ENCODE measurements at regions not wholly inside any gene's neighbourhood (a gene's known extent, or its start where the extent isn't known, plus 50 kb on each side); places are given as distances from the start of the nearest gene placed in this dataset.

GRCh38 chr15:69893863-69894262 is 203.9 kb downstream of the TLE3 start:
- TF ChIP-seq, protein P1, sequence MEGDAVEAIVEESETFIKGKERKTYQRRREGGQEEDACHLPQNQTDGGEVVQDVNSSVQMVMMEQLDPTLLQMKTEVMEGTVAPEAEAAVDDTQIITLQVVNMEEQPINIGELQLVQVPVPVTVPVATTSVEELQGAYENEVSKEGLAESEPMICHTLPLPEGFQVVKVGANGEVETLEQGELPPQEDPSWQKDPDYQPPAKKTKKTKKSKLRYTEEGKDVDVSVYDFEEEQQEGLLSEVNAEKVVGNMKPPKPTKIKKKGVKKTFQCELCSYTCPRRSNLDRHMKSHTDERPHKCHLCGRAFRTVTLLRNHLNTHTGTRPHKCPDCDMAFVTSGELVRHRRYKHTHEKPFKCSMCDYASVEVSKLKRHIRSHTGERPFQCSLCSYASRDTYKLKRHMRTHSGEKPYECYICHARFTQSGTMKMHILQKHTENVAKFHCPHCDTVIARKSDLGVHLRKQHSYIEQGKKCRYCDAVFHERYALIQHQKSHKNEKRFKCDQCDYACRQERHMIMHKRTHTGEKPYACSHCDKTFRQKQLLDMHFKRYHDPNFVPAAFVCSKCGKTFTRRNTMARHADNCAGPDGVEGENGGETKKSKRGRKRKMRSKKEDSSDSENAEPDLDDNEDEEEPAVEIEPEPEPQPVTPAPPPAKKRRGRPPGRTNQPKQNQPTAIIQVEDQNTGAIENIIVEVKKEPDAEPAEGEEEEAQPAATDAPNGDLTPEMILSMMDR (IDR thresholded peaks at IDR 0.05; ENCODE audit: control insufficient read depth, extremely low read depth, insufficient read depth) = no peak
- DNase-seq (ENCODE audit: low read depth) = peak; percentile 49
- H3K4me3 ChIP-seq (ENCODE audit: low read depth, low read length) = no peak overlapping the region

DNA sequence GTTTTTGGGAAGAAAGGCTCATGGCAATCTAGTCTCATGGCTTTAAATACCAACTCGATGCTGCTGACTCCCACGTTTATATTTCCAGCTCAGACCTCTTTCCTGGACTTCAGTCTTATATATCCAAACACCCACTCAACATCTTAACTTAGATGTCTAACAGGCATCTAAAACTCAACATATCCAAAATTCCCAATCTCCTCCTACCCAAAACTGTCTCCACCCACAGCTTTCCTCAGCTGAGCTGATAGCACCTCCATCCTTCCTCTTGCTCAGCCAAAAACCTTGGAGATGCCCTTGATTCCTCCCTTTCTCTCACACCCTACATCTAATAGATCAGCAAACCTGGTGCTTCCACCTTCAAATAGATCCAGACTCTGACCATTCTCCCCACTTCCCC is 202.5 kb downstream of the TLE3 start:
- DNase-seq (ENCODE audit: low read depth) = no peak
- TF ChIP-seq, protein P1 (IDR thresholded peaks at IDR 0.05; ENCODE audit: control insufficient read depth, extremely low read depth, insufficient read depth) = no peak
- H3K4me3 ChIP-seq (ENCODE audit: low read depth, low read length) = no peak overlapping the region

DNA sequence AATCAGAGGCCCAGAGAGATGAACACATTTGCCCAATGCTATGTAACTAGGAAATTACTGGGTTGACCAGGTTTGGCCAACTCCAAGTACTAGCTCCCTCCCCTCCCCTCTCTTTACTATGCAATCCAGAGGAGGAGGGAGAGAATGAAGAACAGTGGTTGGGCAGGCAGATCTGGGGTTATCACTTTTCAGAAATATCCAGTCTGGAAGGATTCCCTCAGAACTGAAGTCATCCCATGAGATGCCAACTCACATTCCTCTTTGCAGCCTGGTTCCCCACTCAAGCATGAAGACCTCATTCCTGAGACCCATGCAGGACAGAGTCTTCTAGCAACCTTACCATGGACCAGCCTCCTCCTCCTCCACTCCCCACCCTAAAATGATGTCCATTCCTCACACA is 201.1 kb downstream of the TLE3 start:
- H3K4me3 ChIP-seq (ENCODE audit: low read depth, low read length) = no peak overlapping the region
- DNase-seq (ENCODE audit: low read depth) = no peak
- TF ChIP-seq, protein P1 (IDR thresholded peaks at IDR 0.05; ENCODE audit: control insufficient read depth, extremely low read depth, insufficient read depth) = no peak

DNA sequence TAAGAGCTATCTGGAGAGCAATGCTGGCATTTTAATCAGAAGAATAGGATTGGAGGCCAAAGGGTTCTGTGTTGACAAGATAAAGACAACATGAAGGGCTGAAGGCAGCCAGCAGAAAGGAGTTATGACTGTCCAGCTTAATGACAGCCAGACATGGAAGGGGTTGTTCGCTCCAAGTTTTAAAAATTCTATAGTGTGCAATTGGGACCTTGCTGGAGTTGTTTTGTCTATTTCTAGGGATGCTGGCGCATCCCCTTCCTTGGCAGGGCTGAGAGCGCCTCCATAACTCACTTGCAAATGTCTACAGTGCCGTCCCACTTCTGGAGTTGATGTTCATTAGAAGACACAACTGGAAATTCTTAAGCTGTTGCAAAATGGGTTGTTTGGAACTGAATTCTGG is 200.7 kb downstream of the TLE3 start:
- no peak for DNase-seq (ENCODE audit: low read depth)
- TF ChIP-seq, protein P1 (IDR thresholded peaks at IDR 0.05; ENCODE audit: control insufficient read depth, extremely low read depth, insufficient read depth) = no peak
- no peak overlapping the region for H3K4me3 ChIP-seq (ENCODE audit: low read depth, low read length)

DNA sequence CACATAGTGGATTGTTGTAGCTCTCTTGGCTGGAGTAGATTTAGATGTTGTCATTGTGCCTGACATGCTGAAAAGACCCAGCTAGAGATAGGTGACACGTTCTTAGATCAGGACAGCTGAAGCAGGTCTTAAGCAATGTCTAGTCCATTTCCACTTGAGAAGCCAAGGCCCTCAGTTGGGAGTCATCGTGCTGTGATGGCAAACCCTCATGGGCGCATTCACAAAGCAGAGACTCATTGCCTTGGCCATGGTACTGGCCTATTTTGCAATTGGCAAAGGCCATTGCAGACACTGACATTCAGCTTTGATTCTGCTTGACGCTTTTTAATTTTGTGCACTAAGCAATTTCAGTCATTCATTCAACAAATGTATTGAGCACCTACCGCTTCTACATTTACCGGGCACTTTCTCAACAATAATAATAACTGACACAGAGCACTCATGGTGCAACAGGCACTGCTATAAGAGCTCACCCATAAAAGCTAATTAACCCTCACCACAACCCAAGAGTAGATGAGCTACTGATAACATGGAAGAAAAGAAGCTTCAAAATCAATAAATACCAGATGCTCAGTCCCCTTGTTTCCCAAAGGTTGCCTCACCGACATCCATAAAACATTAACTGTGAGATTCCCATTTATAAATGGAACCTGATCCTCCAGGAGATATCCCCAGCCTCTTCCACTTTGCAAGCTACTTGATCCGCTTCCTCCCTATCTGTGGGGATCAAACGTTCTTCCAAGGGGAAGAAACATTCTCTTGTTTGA is 200.1 kb downstream of the TLE3 start:
- no peak for DNase-seq (ENCODE audit: low read depth)
- H3K4me3 ChIP-seq (ENCODE audit: low read depth, low read length) = no peak overlapping the region
- TF ChIP-seq, protein P1 (IDR thresholded peaks at IDR 0.05; ENCODE audit: control insufficient read depth, extremely low read depth, insufficient read depth) = no peak

DNA sequence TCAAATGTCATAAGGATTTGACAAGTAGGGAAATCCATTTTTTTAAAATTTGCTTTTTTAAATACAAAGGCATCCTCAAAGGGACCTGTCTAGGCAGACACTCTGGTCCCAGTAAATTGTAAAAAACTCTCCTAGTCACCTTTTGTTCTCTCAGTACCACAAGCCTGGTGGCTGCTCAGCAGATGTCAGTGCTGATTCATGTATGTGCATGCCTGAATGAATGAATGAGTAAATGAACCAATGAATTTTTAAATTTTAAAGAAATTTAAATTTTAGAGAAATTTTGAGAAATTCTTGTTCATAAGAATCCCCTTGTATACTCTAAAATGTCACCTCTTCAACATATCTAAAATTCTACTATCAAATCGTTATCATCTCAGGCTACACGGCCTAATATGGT is 199.5 kb downstream of the TLE3 start:
- TF ChIP-seq, protein P1 (IDR thresholded peaks at IDR 0.05; ENCODE audit: control insufficient read depth, extremely low read depth, insufficient read depth) = no peak
- no peak overlapping the region for H3K4me3 ChIP-seq (ENCODE audit: low read depth, low read length)
- no peak for DNase-seq (ENCODE audit: low read depth)
